OCI-LY7 (cell line): ENCODE measurements at regions not wholly inside any gene's neighbourhood (a gene's known extent, or its start where the extent isn't known, plus 50 kb on each side); places are given as distances from the start of the nearest gene placed in this dataset.

Experiments
- BruUV-seq: library from RNA; stranded (reverse); fragments of 400-500 nt; replicated peaks from 2 replicates; lab custom pipeline; 2021; lab: Mats Ljungman, UMichigan
- CTCF ChIA-PET: fragments of 300-600 bp; sonication (Branson Sonifier 250); formaldehyde crosslinking; loops from one replicate; lab custom pipeline; 2022; ENCODE audit warnings: antibody characterized with exemption; ENCODE audit not compliant: unreplicated experiment; lab: Charles Lee
- POLR2A ChIA-PET: fragments of 300-600 bp; sonication (Branson Sonifier 250); formaldehyde crosslinking; loops from one replicate; lab custom pipeline; 2022; ENCODE audit warnings: antibody characterized with exemption; lab: Charles Lee
- DNase-seq: peaks from one replicate; pipeline ENCODE4 v3.0.0-alpha.2; 2015; ENCODE audit warnings: low spot score
- H2AFZ ChIP-seq: fragments of 200-600 bp; sonication (generic), shearing (Covaris generic); 2 replicates; pipeline ENCODE4 v1.6.1; 2014; ENCODE audit warnings: mild to moderate bottlenecking, antibody characterized with exemption, low read length, moderate library complexity
- H3K27ac ChIP-seq: fragments of 200-600 bp; sonication (generic); 2 replicates; pipeline ENCODE4 v1.5.1; 2014; ENCODE audit warnings: mixed run types, low read depth, mild to moderate bottlenecking, moderate library complexity, low read length, inconsistent platforms; ENCODE audit not compliant: poor library complexity, severe bottlenecking
- H3K36me3 ChIP-seq: fragments of 200-600 bp; sonication (generic); 2 replicates; pipeline ENCODE4 v1.6.1; 2014; ENCODE audit warnings: mild to moderate bottlenecking, antibody characterized with exemption, low read length, moderate library complexity, mixed read lengths; ENCODE audit not compliant: insufficient read depth
- H3K4me1 ChIP-seq: fragments of 200-600 bp; sonication (generic); 2 replicates; pipeline ENCODE4 v1.5.1; 2014; ENCODE audit warnings: mild to moderate bottlenecking, low read length; ENCODE audit not compliant: insufficient read depth, poor library complexity, severe bottlenecking
- H3K4me2 ChIP-seq: fragments of 200-600 bp; sonication (generic); 2 replicates; pipeline ENCODE4 v1.6.1; 2014; ENCODE audit warnings: mild to moderate bottlenecking, low read length
- H3K4me3 ChIP-seq: fragments of 200-600 bp; sonication (generic); 2 replicates; pipeline ENCODE4 v1.5.1; 2014; ENCODE audit warnings: mild to moderate bottlenecking, low read depth, low read length; ENCODE audit not compliant: poor library complexity, severe bottlenecking
- H3K79me2 ChIP-seq: fragments of 200-600 bp; sonication (generic); 2 replicates; pipeline ENCODE4 v1.6.1; 2016; ENCODE audit warnings: low read depth, mild to moderate bottlenecking, low read length, moderate library complexity, mixed read lengths; ENCODE audit not compliant: insufficient read depth
- H3K9me2 ChIP-seq: fragments of 200-600 bp; sonication (generic); 2 replicates; pipeline ENCODE4 v1.6.1; 2016; ENCODE audit warnings: mild to moderate bottlenecking, low read length, mixed read lengths; ENCODE audit not compliant: insufficient read depth
- H3K9me3 ChIP-seq: fragments of 200-600 bp; sonication (generic); 2 replicates; pipeline ENCODE4 v1.6.1; 2014; ENCODE audit warnings: mild to moderate bottlenecking, mixed run types, low read length, mixed read lengths
- H4K20me1 ChIP-seq: fragments of 200-600 bp; sonication (generic); 2 replicates; pipeline ENCODE4 v1.6.1; 2014; ENCODE audit warnings: mild to moderate bottlenecking, antibody characterized with exemption, low read length, moderate library complexity, mixed read lengths; ENCODE audit not compliant: insufficient read depth
- EZH2phosphoT487 ChIP-seq: fragments of 200-600 bp; sonication (generic); IDR thresholded peaks from 2 replicates; pipeline ENCODE4 v1.6.1; 2018; ENCODE audit warnings: low read depth, borderline replicate concordance, mild to moderate bottlenecking, mixed run types, antibody characterized with exemption, low read length, moderate library complexity, mixed read lengths
- intact Hi-C: fragments of 100-400 bp; cut with micrococcal nuclease; formaldehyde crosslinking; loops from one replicate; pipeline ENCODE4 v1.10.0; 2022; ENCODE audit not compliant: unreplicated experiment
- TF ChIP-seq, protein P1 (sequence below): fragments of 200-600 bp; sonication (generic); conservative IDR thresholded peaks from 2 replicates; pipeline ENCODE4 v1.5.1; 2014; ENCODE audit warnings: mild to moderate bottlenecking, antibody characterized with exemption, low read length, moderate library complexity, mixed read lengths

- DNase-seq: no peak
- BruUV-seq: no TSS peak
- POLR2A ChIA-PET: interaction anchor here (0.5 to 0.7 kb wide), 2 partner anchors 220 to 226 kb away, joined by 3 read pairs; no protein-coding TSS in a partner anchor
- Histone ChIP-seq H3K79me2 (no peaks in the 10 kb centered on the region), H3K4me1 (no peaks in the 10 kb centered on the region), H3K9me3 (no peaks in the 10 kb centered on the region), H3K4me2 (no peak overlapping the region), H3K36me3 (no peaks in the 10 kb centered on the region), H2AFZ (no peak overlapping the region; the same call in 1 of the 2 replicates), H3K4me3 (no peak overlapping the region), H3K9me2 (no peaks in the 10 kb centered on the region), H3K27ac (no peak overlapping the region), H4K20me1 (no peaks in the 10 kb centered on the region)
- TF ChIP-seq EZH2phosphoT487: no peak
- TF ChIP-seq, protein P1, sequence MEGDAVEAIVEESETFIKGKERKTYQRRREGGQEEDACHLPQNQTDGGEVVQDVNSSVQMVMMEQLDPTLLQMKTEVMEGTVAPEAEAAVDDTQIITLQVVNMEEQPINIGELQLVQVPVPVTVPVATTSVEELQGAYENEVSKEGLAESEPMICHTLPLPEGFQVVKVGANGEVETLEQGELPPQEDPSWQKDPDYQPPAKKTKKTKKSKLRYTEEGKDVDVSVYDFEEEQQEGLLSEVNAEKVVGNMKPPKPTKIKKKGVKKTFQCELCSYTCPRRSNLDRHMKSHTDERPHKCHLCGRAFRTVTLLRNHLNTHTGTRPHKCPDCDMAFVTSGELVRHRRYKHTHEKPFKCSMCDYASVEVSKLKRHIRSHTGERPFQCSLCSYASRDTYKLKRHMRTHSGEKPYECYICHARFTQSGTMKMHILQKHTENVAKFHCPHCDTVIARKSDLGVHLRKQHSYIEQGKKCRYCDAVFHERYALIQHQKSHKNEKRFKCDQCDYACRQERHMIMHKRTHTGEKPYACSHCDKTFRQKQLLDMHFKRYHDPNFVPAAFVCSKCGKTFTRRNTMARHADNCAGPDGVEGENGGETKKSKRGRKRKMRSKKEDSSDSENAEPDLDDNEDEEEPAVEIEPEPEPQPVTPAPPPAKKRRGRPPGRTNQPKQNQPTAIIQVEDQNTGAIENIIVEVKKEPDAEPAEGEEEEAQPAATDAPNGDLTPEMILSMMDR: no peak
- CTCF ChIA-PET: no interaction called here
- intact Hi-C loops: no loop called here
These were observed 92.8 kb upstream of the RAPGEF2 start for GRCh38 chr4:159010100-159010499.

- Histone ChIP-seq H3K4me2 (no peak overlapping the region), H3K4me3 (no peak overlapping the region), H3K79me2 (no peaks in the 10 kb centered on the region), H3K27ac (no peak overlapping the region), H3K36me3 (no peaks in the 10 kb centered on the region), H2AFZ (no peak overlapping the region; the same call in 1 of the 2 replicates), H3K4me1 (no peaks in the 10 kb centered on the region), H3K9me2 (no peaks in the 10 kb centered on the region), H4K20me1 (no peaks in the 10 kb centered on the region), H3K9me3 (no peaks in the 10 kb centered on the region)
- no peak for DNase-seq
- no peak for TF ChIP-seq EZH2phosphoT487
- TF ChIP-seq, protein P1: no peak
- intact Hi-C loops: no loop called here
- no TSS peak for BruUV-seq
- ChIA-PET POLR2A (interaction anchor here (0.7 to 1.1 kb wide), 2 partner anchors 129 to 220 kb away, joined by 3 read pairs; no protein-coding TSS in a partner anchor), CTCF (no interaction called here)
These were observed 92.2 kb upstream of the RAPGEF2 start for GRCh38 chr4:159010563-159011260.

DNA sequence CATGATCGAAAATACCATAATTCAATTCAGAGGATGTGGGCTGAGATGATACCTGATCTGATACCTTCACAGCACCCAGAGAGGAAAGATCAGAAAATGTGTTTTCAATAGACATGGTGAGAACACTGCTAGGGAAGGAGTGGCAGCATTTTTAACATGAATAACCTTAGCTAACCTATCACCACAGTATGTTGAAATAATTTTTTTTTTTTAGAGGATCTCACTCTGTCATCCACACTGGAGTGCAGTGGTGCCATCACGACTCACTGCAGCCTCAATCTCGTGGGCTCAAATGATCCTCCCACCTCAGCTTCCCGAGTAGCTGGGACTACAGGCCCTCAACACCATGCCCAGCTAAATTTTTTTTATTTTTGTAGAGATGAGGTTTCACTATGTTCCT lies 90.5 kb upstream of the RAPGEF2 start:
- Histone ChIP-seq H3K4me3 (no peak overlapping the region), H3K9me2 (no peaks in the 10 kb centered on the region), H3K79me2 (no peaks in the 10 kb centered on the region), H4K20me1 (no peaks in the 10 kb centered on the region), H2AFZ (no peak overlapping the region), H3K27ac (no peak overlapping the region), H3K36me3 (no peaks in the 10 kb centered on the region), H3K4me2 (no peak overlapping the region), H3K4me1 (peaks cover 2% of the 10 kb centered on the region), H3K9me3 (no peaks in the 10 kb centered on the region)
- ChIA-PET CTCF (no interaction called here), POLR2A (interaction anchor here (0.7 kb wide), 1 partner anchor 46 kb away, joined by 4 read pairs; no protein-coding TSS in a partner anchor)
- DNase-seq: no peak
- intact Hi-C loops: no loop called here
- no peak for TF ChIP-seq EZH2phosphoT487
- no TSS peak for BruUV-seq
